ENCODE measurements at regions not wholly inside any gene's neighbourhood (a gene's known extent, or its start where the extent isn't known, plus 50 kb on each side); places are given as distances from the start of the nearest gene placed in this dataset.

DNA sequence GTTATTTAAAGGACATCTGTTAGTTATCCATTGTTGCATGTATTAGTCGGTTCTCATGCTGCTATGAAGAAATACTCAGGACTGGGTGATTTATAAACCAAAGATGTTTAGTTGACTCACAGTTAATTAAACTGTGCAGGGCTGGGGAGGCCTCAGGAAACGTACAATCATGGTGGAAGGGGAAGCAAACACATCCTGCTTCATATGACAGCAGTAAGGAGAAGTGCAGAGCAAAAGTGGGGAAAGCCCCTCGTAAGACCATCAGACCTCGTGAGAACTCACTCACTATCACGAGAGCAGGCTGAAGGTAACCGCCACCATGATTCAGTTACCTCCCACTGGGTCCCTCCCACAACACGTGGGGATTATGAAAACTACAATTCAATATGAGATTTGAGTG is 2064.1 kb downstream of the MAT2B start:
- DNase-seq (ENCODE audit: low read depth in 2 of 2, low spot score in 1 of 2) = no peak

DNA sequence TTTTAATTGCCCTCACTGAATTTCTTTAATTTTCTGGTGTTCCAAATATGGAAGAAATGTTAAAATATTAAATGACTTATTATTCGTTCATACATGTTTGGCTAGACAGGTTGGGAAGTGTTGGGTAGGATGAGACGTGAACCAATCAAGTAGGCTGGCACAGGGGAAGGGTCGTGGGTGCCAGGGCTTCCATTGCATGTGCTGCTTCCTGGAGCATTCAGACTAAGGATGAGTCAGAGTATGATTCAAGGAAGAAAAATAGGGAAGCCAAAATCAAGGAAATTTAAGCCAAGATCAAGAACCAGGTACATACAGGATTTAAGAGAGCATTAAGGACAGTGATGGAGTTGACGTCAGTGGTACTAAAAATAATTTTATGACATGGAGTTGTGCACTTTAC is 2068.0 kb downstream of the MAT2B start:
- DNase-seq (ENCODE audit: low read depth in 2 of 2, low spot score in 1 of 2) = no peak

DNA sequence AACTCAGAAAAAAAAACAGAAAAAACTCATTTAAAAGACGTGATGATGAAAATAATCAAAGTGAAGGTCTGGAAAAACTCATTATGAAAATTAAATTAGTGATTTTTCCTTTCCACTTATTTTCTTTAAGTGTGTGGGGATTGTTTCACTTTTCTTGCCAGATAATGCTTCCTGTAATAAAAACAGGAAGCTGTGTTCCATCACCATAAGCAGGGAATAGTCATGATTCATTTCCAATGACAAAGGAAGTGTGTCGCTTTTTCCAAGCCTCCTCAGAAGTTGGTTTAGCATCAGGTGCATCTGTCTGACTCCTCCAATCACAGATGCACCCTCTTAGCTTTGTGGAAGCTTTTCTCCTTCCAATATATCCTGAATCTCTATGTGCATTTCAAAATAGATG is 2068.7 kb downstream of the MAT2B start:
- DNase-seq (ENCODE audit: low read depth in 2 of 2, low spot score in 1 of 2) = no peak

DNA sequence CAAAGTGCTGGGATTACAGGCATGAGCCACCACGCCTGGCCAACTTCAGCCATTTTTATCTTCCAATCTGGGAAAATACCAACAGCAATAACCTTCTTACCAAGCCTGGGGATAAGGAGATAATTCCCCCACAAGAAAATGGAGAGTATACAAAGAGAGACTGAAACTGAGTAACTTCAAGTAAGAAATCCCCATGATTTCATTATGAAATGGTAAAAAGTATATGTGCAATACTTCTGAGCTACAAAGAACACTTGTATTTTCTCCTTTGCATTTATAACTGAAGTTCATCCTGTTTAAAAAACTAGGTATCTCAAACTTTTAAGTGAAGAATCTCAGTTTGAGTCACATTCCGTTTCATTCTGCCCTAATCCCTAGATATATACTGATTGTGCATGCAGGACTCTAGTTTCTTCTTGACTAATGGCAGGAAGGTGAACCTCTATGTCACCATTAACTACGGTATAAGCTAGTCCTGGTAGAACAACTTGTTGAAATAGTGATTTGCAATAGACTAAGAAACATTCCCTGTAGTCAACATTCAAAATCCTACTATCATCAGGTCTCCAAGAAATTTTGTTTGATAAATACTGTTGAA is 2071.4 kb downstream of the MAT2B start:
- DNase-seq (ENCODE audit: low read depth in 2 of 2, low spot score in 1 of 2) = no peak

DNA sequence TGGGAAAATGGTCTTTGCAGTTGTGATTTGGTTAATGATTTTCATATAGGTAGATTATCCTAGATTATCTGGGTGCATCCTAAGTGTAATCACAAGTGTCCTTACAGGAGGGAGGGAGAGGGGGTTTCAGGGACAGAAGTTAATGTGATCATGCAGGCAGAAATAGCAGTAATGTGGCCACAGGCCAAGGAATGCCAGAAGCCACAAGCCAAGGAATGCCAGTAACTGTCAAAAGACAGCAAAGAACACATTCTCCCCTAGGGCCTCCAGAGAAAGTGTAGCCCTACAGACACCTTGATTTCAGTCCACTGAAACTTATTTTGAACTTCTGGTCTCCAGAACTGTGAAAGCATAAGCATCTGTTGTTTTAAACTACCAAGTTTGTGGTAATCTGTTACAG is 2074.5 kb downstream of the MAT2B start:
- no peak for DNase-seq (ENCODE audit: low read depth in 2 of 2, low spot score in 1 of 2)

DNA sequence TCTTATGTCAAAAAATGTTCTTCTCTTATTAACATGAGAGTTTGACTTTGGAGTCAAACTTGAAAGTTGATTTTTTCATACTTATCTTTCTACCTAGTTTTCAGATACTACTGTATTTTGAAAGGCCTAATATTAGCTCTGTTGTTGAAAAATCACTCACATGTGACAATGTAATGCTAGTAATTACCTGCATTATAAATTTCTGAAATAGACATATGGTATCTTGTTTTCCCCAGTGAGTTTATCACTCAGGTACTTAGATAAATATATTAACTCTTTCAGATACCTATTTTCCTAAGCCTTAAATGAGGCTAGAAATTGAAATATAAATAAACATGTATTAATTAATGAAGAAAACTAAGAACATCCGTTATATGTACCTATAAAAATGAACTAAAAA is 2089.3 kb downstream of the MAT2B start:
- no peak for DNase-seq (ENCODE audit: low read depth in 2 of 2, low spot score in 1 of 2)

DNA sequence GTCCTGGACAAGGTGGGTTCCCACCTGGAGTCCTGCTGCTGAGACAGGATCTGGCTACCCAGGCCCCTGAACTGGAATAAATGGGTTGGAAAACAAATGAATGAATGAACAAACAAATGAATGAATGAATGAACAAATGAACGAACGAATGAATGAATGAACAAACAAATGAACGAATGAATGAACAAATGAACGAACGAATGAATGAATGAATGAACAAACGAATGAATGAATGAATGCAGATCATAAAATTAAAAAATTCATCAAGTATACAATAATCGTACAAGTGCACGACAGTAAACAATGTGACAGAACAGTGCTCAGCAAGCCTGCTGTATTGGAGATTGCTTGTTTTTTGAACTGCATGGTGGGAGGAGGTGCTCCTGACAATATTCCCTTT is 2097.1 kb downstream of the MAT2B start:
- DNase-seq (ENCODE audit: low read depth in 2 of 2, low spot score in 1 of 2) = no peak

DNA sequence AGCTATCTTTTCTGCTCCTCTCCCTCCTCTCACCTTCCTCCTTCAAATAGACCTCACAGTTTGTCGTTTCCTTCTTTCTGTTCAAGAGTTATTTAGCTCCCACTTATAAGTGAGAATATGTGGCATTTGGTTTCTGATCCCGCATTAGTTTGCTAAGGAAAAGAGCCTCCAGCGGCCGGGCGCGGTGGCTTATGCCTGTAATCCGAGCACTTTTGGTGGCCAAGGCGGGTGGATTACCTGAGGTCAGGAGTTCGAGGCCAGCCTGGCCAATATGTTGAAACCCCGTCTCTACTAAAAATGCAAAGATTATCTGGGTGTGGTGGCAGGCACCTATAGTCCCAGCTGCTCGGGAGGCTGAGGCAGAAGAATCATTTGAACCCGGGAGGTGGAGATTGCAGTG is 2101.6 kb downstream of the MAT2B start:
- DNase-seq (ENCODE audit: low read depth in 2 of 2, low spot score in 1 of 2) = no peak

DNA sequence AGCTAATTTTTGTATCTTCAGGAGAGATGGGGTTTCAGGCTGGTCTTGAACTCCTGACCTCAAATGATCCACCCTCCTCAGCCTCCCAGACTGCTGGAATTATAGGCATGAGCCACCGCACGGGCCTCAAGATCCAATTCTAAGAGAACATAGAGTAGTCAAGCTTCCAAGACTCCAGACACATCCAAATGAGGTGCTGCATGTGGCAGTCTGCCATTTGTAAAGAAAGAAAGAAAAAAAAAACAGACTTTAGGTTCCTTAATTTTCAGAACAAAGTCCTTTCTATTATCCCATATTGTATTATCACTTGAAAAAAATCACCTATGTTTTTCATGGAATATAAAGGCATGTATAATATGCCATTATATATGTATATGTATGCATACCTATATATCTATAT is 2104.5 kb downstream of the MAT2B start:
- no peak for DNase-seq (ENCODE audit: low read depth in 2 of 2, low spot score in 1 of 2)

DNA sequence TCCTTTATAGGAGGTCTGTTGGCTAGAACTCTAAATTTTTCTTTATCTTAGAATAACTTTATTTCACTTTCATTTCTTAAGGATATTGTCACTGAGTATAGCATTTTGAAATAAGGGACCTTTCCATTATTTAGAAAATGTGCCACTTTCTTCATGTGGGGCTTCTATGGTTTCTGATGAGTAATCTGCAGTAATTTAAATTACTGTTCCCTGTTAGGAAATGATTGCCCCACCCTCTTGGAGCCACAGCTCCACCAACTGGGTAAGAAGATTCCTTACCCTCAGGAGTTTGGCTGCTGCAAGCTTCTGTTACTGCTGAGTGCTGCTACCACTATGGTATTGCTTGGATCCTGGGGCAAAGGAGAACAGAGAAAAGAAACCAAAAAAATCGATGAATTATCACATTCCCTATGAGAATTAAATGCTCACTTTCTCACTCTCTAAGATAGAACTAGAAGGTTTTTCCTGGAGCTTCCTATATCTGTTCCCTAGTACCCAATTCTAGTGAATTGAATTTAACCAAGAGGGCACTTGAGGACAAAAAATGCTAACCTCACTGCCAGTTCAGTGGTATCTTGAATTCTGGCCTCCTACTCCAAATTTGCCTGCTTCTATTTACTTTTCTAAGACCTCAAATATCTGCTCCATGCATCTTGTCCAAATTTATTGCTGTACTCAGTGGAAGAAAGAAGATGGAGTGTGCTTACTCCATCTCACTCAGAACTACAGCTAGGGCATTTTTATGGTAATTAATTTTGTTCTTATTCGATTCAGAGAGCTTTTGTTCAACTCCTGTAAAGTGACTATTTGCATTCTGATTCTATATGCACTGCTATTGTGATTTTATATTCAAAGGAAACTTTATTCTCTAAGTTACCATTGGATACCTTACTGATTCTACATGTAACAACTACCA is 2111.3 kb downstream of the MAT2B start:
- DNase-seq (ENCODE audit: low read depth in 2 of 2, low spot score in 1 of 2) = no peak

DNA sequence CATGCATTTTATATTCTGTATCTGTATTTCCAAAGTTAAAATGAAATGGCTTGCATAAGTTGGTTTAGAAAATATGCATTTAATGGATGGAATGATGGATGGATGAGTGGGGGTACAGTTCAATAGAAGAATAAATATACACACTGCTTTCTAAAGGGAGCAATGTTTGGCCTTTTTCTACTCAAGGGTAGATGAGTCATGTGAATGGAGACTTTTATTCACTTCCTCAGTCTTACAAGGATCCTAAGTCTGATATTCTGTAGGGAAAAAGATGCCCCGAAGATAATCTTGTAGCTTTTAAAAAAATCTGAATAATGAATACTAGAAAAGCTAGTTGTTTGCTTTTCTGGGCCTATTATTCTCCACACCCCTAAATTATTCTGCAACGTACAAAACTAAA is 2112.1 kb downstream of the MAT2B start:
- DNase-seq (ENCODE audit: low read depth in 2 of 2, low spot score in 1 of 2) = no peak

DNA sequence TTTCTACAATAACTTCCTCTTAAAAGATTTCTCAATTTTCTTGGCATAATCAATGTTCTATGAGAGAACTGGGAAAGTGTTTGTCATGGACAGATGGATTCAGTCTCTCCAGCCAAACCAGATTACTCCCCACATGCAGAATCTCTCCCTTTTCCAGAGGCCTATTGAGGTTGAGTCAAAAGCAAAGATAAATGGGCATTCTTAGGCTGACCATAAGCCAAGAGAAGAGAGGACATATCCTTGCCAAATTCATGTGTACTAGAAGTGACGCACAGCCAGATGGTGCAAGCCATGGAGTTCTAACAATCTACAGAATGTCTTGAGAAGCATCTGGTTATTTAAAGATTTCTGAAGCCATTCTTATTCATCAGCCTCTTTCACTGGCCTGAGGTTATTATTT is 2115.0 kb downstream of the MAT2B start:
- DNase-seq (ENCODE audit: low read depth in 2 of 2, low spot score in 1 of 2) = no peak

DNA sequence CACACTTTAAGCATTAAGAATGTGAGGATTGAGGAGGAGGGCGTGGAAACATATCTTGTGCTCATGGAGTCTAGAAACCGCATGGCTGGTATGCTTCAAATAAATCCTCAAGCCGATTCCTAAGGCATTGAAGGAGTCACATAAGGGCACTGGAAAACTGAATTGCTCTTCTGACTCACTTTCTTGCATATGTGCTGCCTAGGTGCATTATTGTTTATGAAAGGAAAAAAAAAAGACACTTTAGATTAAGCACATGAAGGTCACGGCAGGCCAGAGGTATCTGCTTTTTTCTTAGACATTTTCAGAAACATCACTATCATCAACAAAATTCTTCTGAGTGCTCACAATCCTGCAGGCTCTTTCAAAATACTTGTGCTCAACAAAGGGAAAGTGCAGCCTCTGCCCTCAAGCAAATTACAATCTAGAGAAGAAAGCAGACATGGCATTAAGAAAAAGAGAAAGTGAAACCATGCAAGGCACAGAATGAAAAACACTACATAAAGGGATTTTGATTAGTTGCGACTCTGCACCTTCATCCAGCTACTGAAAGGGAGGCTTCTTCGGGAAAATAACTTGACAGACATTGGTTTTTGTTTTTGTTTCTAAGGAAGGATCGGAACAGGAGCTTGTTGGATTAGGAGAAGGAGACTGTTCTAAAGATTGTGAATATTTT is 2117.6 kb downstream of the MAT2B start:
- no peak for DNase-seq (ENCODE audit: low read depth in 2 of 2, low spot score in 1 of 2)

DNA sequence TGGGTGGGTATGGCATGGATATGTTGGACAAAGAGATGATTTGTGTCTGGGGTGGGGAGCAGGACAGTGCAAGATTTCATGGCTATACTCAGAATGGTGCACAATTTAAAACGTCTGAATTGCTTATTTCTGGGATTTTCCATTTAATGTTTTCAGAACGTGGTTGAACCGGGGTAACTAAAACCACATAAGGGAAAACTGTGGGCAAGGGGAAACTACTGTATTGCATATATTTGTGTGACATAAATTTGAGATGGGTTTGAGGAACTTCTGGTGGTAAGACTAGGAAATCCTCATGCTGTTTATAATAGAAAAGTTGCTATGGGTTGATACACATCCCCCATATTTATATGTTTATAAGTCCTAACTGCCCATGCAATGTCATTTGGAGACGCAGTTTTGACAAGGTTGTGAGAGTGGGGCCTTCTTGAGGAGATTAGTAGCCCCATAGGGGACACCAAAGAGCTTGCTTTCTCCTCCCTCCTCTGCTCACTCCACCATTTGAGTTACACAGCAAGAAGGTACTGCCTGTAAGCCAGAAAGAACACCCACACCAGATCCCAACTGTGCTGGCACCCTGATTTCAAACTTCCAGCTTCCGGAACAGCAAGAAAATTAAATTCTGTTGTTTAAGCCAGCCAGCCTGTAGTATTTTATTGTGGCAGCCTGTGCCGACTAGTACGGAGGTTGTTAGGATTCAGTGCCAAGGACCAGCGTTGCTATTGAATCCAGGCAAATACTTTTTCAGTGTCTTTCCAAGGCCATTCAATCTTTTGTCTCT is 2118.9 kb downstream of the MAT2B start:
- DNase-seq (ENCODE audit: low read depth in 2 of 2, low spot score in 1 of 2) = no peak

DNA sequence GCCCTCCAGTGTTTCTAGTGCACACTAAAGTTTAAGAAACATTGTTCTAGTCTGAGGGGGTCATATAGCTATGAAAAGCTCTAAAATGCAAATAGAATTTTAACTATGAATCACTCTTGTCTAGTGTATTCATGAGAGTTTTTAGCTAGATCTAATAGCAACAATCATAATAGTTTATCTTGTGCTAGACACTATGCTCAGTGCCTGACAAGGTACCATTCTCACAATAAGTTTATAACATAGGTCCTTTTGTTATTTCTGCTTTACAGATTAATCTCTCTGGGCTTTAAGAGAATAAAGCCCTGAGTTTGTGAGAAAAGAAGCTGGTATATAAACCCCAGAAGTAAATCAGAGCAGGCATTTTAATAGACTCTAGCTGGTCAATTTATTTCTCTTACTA is 2120.7 kb downstream of the MAT2B start:
- DNase-seq (ENCODE audit: low read depth in 2 of 2, low spot score in 1 of 2) = no peak

DNA sequence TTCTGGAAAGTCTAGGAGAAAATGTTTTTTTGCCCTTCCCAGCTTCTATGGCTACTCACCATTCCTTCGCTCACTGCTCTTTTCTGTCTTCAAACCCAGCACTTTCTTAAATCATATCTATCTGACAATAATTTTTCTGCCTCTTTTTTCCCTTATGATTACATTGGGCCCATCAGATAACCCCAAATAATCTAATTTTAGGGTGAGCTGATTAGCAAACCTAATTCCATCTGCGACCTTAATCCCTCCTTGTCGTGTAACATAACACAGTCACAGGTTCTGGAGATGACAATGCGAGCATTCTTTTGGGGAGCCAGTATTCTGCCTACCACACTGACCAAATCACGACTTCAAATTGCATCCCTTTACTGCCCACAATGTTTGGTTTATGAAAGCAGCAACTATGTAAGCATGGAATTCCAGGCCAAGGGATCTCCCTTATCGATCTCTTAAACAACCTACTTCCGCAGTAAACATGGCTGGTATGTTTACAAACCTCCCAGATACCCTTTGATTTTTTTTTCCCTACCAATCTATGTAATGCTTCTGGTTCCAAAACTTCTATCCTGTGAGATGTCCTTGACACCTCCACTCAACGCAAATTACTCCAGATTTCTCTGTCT is 2122.2 kb downstream of the MAT2B start:
- no peak for DNase-seq (ENCODE audit: low read depth in 2 of 2, low spot score in 1 of 2)

DNA sequence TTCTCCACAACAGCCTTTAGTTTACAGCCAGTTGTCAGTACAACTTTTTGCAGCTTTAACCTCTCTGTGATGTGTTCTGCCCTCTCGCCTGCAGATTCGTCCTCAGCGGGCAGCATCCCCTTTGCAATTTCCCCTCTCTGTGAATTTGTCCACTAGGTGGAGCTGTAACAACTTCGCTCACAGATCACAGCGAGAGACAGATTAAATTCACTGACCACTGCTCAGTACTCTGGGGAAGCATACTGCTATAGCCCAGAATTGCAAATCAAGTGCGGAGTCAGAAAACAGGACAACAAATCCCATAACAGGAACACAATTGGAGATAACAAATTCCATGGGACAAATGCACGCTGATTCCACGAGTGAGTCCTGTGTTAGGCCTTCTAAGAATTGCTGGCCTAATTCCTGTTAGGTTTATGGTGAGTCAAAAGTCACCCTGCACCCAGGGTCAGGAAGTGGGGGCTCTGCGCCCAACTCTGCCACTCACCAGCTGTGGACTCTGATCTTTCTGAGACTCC is 2124.9 kb downstream of the MAT2B start:
- DNase-seq (ENCODE audit: low read depth in 2 of 2, low spot score in 1 of 2) = no peak

DNA sequence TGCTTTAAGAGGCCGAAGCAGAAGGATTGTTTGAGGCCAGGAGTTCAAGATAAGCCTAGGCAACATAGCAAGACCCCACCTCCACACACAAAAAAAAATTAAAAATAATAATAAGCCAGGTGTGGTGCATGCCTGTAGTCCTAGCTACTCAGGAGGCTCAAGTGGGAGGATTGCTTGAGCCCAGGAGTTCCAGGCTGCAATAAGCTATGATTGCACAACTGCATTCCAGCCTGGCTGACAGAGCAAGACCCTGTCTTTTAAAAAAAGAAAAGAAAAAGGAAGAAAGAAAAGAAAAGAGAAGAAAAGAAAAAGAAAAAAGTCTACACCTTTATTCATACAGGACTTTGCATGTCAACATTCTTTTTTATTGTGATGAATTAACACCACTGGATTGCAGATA is 2125.8 kb downstream of the MAT2B start:
- no peak for DNase-seq (ENCODE audit: low read depth in 2 of 2, low spot score in 1 of 2)

DNA sequence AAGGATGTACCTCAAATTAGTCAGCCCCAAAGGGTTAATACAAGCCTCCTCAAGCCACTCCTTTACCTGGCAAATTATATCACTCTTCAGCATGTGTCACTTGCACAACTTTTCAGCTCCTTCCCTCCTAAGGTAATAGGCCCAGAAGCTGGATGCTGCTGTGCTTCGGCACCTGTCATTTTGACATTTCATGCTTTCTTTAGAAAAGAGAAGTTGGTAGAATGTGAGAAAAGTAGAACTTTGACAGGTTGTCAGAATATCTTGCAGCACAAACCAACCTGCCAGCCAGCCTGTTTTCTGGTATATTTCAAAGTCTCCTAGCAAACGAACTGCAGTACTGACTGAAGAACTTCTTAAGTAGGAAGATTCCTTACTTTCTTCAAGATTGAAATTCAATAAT is 2136.9 kb downstream of the MAT2B start:
- DNase-seq (ENCODE audit: low read depth in 2 of 2, low spot score in 1 of 2) = no peak

DNA sequence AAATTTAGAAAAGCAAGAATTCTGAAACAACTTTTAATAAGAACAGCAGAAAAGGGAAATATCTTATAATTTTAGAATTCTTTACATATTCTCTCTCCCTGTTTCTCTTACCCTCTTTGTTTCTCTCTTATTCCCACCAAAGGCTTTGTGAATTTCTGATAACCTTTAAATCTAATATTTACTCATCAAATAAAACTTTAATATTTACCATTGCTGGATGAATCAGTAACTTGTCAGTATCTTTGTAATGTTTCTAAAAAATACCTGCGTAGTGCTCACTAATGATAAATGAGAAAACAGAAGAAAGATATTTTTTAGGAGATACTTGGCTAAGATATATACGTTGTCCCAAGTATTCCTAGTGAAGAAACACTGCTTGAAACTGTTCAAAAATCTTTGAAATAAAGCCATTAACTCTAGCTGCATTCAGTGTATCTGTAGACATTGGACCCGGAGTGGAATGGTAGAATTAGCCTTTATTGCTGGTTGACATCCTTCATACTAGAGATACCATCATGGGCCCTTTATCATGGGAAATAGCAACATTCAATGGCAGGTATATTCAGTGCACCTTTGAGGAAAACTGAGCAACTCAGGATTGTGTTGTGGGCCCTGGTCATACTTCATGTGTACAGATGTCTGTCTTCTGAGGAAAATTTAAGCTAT is 2160.4 kb downstream of the MAT2B start:
- DNase-seq (ENCODE audit: low read depth in 2 of 2, low spot score in 1 of 2) = no peak

All from stimulated activated CD8-positive, alpha-beta memory T cell treated with anti-CD3 and anti-CD28 coated beads, Interleukin-4, amount 100 ng/mL, for 1 hour (primary cell).